ENCODE measurements at regions not wholly inside any gene's neighbourhood (a gene's known extent, or its start where the extent isn't known, plus 50 kb on each side); places are given as distances from the start of the nearest gene placed in this dataset.

DNA sequence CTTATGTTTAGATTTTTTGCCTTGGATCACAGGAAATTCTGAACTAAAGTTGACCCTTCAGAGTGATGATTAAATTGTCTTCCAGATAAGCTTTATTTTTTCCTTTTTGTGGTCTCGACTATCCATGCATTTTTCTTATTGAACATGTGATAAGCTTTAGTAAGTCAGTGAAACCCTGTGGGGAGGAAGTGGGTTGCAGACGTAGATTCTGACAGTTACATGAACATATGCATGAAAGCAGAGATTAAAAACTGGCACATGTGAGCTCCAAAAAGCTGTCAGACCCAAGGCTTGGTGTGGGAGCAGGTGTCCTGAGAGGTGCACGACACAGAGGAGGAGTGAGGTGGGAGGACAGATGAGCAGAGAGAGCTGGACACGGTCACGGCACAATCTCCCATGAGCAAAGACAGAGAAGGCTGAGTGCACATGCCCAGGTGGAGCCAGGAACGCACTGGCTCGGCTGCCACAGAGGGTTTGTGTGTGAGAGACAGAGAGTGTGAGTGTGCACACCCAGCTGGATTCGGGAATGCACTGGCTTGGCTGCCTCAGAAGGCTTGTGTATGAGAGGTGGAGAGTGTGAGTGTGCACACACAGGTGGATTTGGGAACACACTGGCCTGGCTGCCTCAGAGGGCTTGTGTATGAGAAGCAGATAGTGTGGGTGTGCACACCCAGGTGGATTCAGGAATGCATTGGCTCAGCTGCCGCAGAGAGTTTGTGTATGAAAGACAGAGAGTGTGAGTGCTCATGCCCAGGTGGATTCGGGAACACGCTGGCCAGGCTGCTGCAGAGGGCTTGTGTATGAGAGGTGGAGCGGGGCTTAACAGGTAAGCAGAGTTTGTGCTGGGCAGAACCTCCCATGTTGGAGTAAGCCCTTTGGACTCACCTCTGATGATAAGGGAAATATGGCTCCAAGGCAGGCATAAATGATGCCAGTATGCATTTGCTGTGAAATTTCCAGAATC lies 849.1 kb upstream of the SALL3 start:
- peak; percentile 96 for DNase-seq (ENCODE audit: low read depth, low spot score)
- peak overlapping the region; percentile 30 for H3K4me3 ChIP-seq (ENCODE audit: low read length)

DNA sequence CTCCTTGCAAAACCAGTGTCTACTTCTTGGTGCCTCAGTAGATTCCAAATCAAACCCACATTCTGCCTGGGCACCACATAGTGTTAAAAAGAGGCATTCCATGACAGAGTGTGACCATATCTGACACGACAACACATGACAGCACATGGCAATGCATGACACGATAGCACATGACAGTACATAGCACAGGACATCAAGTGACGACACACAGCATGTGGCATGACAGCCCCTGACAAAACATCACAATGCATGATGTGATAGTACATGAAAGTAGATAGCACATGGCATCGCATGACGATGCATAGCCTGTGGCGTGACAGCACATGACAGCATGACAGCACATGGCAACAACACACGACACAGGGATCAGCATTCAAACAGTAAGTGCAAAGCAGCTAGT lies 845.9 kb upstream of the SALL3 start:
- no peak for DNase-seq (ENCODE audit: low read depth, low spot score)
- no peak overlapping the region for H3K4me3 ChIP-seq (ENCODE audit: low read length)

DNA sequence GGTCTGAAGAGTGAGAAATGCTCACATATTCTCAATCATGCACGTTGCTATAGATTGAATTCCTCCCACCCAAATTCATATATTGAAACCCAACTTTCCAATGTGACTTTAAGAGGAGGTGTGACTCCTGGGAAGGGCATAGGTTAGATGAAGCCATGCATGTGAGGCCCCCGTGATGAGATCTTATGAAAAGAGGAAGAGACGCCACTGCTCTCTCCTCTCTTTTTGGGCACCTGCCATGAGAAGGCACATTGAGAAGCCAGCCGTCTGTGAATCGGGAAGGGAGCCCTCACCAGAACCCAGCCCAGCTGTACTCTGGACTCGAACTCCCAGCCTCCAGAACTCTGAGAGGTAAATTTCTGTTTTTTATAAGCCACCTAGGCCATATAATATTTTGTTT lies 842.6 kb upstream of the SALL3 start:
- H3K4me3 ChIP-seq (ENCODE audit: low read length): no peak overlapping the region
- DNase-seq (ENCODE audit: low read depth, low spot score): no peak

DNA sequence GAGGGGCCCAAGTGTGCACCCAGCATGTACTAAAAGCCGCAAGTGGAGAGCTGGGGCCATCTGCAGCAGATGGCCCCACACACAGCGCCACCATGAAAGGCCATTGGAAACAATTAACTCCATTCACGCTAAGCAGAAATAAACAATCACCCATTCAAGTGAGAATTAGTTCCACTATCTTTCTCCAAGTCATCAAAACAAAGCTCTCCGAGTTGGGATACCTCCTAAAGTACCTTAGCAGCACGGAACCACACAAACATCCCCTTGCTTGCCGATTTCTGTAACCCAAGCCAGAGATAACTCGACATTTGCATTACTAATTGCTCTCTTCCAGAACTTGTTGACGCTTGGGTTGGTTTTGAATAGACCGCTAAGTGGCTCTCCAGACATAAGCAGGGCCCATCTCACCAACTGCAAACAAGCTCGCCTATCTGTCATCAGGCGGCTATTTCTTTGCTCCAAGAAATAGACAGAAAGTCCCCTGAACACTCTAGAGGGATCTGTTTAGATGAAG lies 840.6 kb upstream of the SALL3 start:
- no peak overlapping the region for H3K4me3 ChIP-seq (ENCODE audit: low read length)
- no peak for DNase-seq (ENCODE audit: low read depth, low spot score)

DNA sequence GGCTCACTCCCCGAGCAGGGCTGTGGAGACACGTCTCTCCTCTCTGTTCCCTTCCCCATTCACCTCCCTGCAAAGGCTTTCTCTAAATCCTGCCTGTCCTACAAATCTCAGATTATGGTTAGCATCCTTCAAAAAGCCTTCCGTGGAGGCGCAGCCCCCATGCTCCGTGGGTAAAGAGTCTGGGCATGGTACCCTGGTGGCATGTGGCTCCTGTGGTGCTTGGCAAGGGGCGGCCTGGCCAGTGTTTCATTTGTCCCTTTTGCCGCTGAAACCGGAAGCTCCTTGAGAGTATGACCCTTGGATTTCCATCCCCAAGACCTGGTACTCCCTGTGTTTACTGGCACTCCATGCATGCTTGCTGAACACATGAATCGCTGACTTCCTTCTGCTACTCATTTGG lies 839.3 kb upstream of the SALL3 start:
- no peak overlapping the region for H3K4me3 ChIP-seq (ENCODE audit: low read length)

DNA sequence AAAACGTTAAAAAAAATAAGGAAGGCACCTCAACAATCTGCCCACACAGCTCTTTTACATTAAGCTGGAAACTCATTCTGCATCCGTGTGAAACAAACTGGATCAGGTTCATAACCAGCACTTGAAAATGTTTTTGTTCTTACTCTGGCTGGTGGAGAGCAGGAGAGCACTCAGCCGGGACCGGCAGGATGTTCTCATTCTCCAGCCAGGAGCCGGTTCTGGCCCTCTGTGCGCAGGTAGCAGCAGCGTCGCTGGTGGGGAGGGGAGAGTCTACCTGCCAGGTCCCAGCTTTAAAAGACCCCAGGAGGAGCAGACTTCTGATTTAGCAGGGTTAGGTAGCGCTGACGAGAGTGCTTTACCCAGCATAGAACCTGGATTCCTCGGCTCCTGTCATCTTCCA lies 834.9 kb upstream of the SALL3 start:
- DNase-seq (ENCODE audit: low read depth, low spot score): no peak
- no peak overlapping the region for H3K4me3 ChIP-seq (ENCODE audit: low read length)

More for the DNA sequence above, 839.3 kb upstream of the SALL3 start:
- DNase-seq (ENCODE audit: low read depth, low spot score): no peak

DNA sequence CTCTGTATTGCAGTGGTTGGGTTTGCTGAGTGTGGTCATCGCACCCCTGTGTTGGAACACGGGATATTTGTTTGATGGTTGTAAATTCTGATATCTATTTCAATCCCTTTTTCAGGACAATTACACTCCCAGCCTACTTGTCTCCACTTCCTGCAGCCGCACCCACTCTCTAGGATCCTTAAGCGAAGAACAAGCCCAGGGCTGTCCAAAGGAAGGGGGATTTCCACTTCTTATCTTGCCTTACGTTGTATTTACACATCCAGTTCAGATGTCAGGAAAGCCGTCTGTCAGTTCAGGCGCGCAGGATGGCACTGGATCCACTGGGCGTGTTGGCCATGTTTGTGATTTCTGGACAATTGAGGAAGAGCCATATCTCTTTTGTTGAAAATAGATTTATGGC lies 834.5 kb upstream of the SALL3 start:
- DNase-seq (ENCODE audit: low read depth, low spot score): no peak
- no peak overlapping the region for H3K4me3 ChIP-seq (ENCODE audit: low read length)

DNA sequence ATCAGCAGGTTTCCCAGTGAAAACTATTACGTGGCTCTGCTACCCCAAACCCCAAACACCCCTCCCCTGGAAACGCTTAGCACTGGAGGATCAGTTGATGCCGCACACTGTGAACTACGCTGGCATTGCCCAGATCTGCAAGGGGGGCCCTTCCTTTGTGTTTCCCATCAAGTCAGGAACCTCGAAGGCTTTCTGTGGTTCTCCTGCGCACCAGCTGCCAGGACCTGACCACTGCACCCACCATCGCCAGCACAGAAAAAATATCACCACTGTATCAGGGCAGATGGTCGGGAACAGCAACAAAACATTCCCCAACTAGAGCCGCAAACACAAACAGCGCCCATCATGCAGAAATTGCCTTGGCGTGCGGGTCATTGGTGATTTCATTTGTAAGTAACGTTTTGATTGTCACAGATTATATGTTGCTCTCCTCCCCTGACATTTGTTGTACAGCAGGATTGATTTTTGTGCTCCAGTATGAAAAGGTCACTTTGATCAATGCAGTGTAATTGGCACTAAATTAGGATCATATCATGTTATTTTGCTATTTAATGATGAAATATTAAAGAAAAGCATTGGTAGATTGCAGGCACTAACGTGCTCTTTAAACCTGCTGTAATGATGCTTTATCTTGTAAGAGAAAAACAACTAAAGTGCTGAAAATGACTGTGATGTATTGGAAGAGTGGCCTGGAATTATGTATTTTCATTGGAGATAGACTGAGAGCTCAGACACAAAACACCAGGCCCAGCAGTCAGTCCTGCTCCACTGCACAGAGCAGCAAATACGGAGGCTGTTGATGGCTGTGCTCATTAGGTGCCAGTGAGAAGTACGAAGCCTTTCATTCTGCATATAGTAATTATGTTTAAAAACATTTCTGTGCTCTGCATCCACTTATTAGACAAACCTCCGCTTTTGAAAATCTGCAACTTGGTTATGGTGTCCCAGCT lies 833.2 kb upstream of the SALL3 start:
- H3K4me3 ChIP-seq (ENCODE audit: low read length): no peak overlapping the region
- no peak for DNase-seq (ENCODE audit: low read depth, low spot score)

DNA sequence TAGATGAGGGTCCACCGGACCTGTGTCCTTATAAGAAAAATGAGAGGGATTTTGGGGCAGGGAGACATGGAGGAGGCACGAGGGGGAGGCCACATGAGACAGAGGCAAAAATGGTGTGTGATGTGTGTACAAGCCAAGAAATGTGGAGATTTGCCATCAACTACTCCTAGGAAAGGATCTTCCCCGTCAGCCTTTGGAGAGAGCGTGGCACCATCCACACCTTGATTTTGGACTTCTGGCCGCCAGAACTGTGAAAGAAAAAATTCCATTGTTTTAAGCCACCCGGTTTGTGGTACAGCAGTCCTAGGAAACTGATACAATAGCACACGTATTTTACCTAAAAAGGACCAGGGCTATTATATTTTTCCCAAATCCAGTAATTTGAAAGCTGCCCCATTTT lies 829.0 kb upstream of the SALL3 start:
- no peak overlapping the region for H3K4me3 ChIP-seq (ENCODE audit: low read length)
- DNase-seq (ENCODE audit: low read depth, low spot score): no peak

DNA sequence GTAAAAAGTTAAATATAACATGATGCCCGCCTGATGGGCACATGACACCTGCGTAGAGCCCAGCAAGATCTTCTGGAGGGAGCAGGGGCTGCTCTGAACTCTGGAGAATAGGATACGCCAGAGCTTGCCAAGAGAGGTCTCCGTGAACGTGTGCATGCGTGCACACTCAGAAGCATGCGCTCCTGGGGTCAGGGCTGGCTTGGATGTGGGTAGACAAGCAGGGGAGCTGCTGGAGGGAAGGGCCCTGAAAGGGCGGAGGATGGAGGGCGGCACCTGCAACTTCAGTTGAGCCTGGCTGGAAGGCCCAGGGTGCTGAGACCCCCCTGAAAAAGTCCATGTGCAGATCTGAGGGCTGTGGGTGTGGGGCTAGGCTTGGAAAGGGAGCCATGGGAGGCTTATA lies 828.4 kb upstream of the SALL3 start:
- no peak for DNase-seq (ENCODE audit: low read depth, low spot score)
- no peak overlapping the region for H3K4me3 ChIP-seq (ENCODE audit: low read length)

DNA sequence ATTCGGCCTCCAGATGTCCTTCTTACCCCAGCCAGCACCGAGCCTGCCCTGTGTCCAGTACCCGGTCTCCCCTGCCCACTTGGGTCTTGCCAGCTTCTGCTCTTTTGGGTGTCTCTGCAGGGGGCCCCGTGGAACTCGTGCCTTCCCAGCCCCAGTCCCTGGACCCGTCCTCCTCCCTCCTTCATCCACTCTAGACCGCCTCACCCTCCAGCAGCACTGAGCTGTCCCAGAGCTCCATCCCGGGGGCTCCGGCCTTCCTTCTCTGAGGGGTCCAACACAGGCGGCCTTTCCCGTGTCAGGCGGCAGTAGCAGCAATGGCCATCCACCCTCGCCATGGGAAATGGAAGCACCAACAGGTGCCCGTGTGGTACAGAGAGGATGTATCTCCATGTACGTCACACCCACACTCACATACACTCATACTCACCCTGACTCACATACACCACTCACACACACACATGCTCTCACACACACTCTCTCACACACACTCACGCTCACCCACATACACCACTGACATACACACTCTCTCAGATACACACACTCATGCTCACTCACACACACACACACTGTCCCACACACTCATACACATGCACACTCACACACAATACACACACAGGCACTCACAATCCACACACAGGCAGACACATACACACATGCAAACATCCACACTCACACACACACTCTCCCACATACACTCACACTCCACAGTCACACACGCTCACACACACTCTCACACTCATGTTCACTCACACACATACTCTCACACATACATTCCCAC lies 827.5 kb upstream of the SALL3 start:
- no peak for DNase-seq (ENCODE audit: low read depth, low spot score)
- no peak overlapping the region for H3K4me3 ChIP-seq (ENCODE audit: low read length)

DNA sequence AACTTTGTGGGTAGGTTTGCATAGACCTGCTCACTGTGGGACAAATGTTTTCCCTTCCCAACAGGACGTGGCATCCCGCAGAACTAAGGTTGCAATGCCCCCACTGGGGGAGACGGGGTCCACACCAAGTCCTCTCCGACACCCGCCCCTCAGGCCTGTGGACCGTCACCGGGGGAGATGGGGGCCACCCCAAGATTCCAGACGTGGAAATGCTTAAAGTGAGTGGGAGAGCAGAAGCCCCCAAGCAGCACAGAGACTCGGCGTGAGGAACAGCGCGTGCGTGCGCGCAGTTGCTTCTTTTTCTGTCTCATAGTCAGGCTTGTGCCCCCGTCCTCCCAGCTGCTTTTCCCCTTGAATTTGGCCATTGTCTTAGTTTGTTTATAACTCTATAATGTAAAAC lies 826.3 kb upstream of the SALL3 start:
- H3K4me3 ChIP-seq (ENCODE audit: low read length): no peak overlapping the region
- no peak for DNase-seq (ENCODE audit: low read depth, low spot score)

DNA sequence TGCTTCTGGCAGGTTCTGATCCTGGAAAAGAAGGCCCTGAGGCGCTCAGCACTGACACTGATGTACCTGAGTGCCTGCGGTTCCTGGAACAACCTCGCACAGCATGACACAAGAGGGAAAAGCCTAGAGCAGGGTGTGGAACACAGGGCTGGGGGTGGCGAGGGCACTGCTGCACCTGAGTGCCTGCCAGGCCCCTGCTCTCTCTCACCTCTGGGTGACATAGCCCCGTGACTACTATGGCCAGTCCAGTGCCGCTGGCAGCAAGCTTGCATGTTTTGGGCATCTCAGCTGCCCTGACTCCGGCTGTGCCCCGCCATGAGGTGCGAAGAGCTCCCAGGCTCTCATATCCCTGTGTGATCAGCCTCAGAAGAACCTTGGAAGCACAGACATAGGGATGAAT lies 825.2 kb upstream of the SALL3 start:
- H3K4me3 ChIP-seq (ENCODE audit: low read length): no peak overlapping the region
- no peak for DNase-seq (ENCODE audit: low read depth, low spot score)

DNA sequence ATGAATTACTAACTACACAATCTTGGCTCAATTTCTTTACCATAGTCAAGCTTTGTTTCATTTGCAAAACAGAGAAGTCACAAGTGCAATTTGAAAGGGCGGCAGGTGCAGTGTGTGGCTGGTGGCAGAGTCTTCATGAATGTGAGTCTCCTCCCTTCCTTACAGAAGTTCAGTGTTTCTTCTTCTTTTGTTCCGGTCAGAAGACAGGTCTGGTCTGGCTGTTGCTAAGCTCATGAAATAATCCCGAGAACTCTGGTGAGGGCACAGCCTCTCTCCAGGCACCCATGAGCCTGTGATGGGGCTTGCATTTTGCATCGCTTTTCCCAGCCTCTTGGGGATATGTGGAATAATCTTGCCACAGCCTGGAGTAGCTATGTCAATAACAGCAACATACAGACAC lies 824.8 kb upstream of the SALL3 start:
- no peak for DNase-seq (ENCODE audit: low read depth, low spot score)
- H3K4me3 ChIP-seq (ENCODE audit: low read length): no peak overlapping the region

DNA sequence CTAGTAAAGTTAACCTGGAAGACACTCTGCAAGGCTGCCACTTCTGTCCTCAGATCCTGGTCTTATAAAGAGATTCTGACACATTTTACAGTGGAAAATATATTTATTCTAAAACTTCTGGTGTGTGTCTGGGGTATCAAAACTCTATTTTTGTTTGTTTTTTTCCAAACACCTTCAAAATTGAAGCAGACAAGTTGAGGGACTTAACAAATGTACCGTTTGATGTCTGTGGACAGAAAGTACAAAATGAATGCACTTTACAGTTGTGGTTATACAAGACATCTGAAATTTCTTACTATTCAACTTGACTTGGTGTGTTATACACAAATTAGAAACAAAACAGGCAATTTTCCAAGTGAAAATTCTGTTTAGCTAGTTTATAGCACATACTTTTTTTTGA lies 823.2 kb upstream of the SALL3 start:
- H3K4me3 ChIP-seq (ENCODE audit: low read length): no peak overlapping the region
- DNase-seq (ENCODE audit: low read depth, low spot score): no peak

DNA sequence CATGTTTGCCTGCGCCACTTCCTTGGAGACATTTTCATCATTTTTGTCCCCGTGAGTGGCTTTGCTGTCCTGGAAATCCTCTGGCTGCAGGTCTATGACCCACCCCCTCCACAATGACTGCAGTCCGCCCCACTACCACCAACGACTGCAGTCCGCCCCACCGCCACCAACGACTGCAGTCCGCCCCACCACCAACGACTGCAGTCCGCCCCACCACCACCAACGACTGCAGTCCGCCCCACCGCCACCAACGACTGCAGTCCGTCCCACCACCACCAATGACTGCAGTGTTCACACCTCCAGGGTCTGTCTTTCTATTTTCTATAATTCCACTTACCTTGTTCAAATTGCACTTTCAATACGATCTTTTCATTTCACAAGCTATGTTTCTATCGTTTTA lies 820.7 kb upstream of the SALL3 start:
- H3K4me3 ChIP-seq (ENCODE audit: low read length): no peak overlapping the region
- DNase-seq (ENCODE audit: low read depth, low spot score): no peak

DNA sequence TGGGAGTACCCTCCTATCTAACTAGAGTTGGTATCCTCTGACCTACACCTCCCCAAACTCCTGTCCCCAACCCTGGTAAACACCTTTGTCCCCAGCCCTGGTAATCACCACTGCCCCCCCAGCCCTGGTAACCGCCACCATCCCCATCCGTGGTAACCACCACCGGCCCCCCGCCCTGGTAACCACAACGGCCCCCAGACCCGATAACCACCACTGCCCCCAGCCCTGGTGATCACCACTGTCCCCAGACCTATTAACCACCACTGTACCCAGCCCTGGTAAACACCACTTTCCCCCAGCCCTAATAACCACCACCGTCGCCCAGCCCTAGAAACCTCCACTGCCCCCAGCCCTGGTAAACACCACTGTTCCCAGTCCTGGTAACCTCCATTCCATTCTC lies 820.2 kb upstream of the SALL3 start:
- DNase-seq (ENCODE audit: low read depth, low spot score): no peak
- no peak overlapping the region for H3K4me3 ChIP-seq (ENCODE audit: low read length)

DNA sequence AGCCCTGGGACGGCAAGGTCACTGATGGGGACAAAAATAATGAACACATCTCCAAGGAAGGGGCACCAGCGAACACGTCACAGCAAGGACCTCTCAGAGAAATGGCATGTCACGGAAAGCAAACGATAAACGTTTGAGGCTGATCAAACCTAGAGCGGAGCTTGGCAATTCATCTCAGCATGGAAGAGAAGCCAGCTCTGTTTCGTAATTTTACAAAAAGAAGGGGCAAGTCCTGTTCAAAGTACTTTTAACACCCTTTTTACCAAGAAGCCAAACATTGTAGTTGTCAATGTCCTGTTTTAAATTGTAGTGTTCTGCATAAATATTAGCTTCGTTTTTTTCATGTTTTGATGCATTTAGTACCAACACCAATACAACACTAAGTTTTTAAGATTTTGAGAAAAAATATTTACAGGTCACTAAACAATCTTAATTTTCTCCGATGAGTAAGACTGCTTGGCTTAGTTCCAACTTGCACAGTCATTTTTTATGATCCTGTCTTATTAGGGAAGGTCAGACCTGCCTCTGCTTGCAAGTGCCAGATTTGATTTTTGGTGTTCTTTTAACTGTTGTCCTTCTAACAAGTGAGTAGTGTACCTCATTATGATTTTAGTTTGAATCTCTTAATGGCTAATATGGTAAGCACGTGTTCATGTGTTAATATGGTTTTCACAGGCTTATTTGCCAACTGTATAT lies 818.5 kb upstream of the SALL3 start:
- no peak overlapping the region for H3K4me3 ChIP-seq (ENCODE audit: low read length)
- DNase-seq (ENCODE audit: low read depth, low spot score): no peak

DNA sequence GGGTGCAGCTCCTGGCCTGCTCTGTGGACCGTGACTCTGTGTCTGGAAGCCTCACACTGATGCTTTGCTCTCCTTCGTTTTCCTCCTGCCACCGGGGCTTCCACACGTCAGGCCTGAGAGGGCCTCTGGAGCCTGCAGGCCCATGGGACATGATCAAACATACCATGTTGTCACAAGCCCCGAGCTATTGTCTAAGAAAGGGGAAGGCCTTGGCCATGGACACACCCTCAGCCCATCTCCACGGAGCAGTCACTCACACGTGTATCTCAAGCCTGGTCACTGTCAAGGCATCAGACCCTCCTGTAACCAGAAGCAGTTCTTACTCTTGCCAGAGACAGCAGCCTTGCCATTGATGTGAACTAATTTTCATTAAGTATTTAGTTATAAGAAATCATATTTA lies 814.1 kb upstream of the SALL3 start:
- no peak for DNase-seq (ENCODE audit: low read depth, low spot score)
- no peak overlapping the region for H3K4me3 ChIP-seq (ENCODE audit: low read length)
